CD14-positive monocyte (primary cell): ENCODE measurements at regions not wholly inside any gene's neighbourhood (a gene's known extent, or its start where the extent isn't known, plus 50 kb on each side); places are given as distances from the start of the nearest gene placed in this dataset.

ENCODE experiments used
- DNase-seq, 3 donors: peaks; one replicate each; pipeline ENCODE4 v3.0.0-alpha.2; 2011 to 2022
- H2AFZ ChIP-seq: 2 replicates; pipeline ENCODE4 v1.6.0; 2012; ENCODE audit warnings: mild to moderate bottlenecking, low read depth, low read length, inconsistent platforms; ENCODE audit not compliant: insufficient read depth, poor library complexity, severe bottlenecking
- H3K27ac ChIP-seq, 2 donors: 1 replicate in 1 of 2; 2 replicates in 1 of 2; pipeline ENCODE4 v1.5.1; 2012 to 2013; ENCODE audit warnings: low read length in 2 of 2, control low read depth in 1 of 2, inconsistent platforms in 1 of 2, low read depth in 1 of 2, mild to moderate bottlenecking in 1 of 2
- H3K27me3 ChIP-seq, 2 donors: one replicate each; pipeline versions ENCODE4 v1.6.0 to v1.6.1; 2011 to 2013; ENCODE audit warnings: low read length in 2 of 2; ENCODE audit not compliant: control insufficient read depth in 2 of 2, insufficient read depth in 2 of 2
- H3K36me3 ChIP-seq, 2 donors: replicated peaks in 1 of 2; 1 replicate in 1 of 2; 2 replicates in 1 of 2; pipeline versions ENCODE4 v1.5.1 to v1.6.1; 2012 to 2013; ENCODE audit warnings: low read length in 2 of 2, control low read depth in 1 of 2, inconsistent platforms in 1 of 2, mild to moderate bottlenecking in 1 of 2; ENCODE audit not compliant: insufficient read depth in 2 of 2, control insufficient read depth in 1 of 2
- H3K4me1 ChIP-seq, 2 donors: 1 replicate in 1 of 2; 2 replicates in 1 of 2; pipeline versions ENCODE4 v1.5.1 to v1.6.1; 2012 to 2013; ENCODE audit warnings: low read length in 2 of 2, control low read depth in 1 of 2, inconsistent platforms in 1 of 2, mild to moderate bottlenecking in 1 of 2, moderate library complexity in 1 of 2; ENCODE audit not compliant: insufficient read depth in 2 of 2, control insufficient read depth in 1 of 2
- H3K4me2 ChIP-seq: replicated peaks from 2 replicates; pipeline ENCODE3; 2012; ENCODE audit warnings: low read length, moderate library complexity, mild to moderate bottlenecking; ENCODE audit not compliant: poor library complexity, severe bottlenecking; ENCODE audit errors: extremely low read depth
- H3K4me3 ChIP-seq, 3 experiments: fragments of 200-600 bp in 1 of 3; sonication (generic) in 1 of 3; replicated peaks in 1 of 3; 1 replicate in 2 of 3; 2 replicates in 1 of 3; pipeline ENCODE4 v1.5.1; 2011 to 2013; ENCODE audit warnings: low read length in 3 of 3, mild to moderate bottlenecking in 3 of 3, control low read depth in 2 of 3, low read depth in 2 of 3, inconsistent platforms in 1 of 3, moderate library complexity in 1 of 3
- H3K79me2 ChIP-seq: 2 replicates; pipeline ENCODE4 v1.6.0; 2012; ENCODE audit warnings: mild to moderate bottlenecking, control low read depth, inconsistent platforms, low read length, moderate library complexity; ENCODE audit not compliant: insufficient read depth
- H3K9ac ChIP-seq: 2 replicates; pipeline ENCODE4 v1.6.0; 2017; ENCODE audit warnings: low read length, mild to moderate bottlenecking; ENCODE audit not compliant: insufficient read depth, poor library complexity, severe bottlenecking
- H3K9me3 ChIP-seq, 2 donors: replicated peaks in 1 of 2; 1 replicate in 1 of 2; 2 replicates in 1 of 2; pipeline versions ENCODE4 v1.5.1 to v1.6.1; 2012 to 2013; ENCODE audit warnings: low read length in 2 of 2, control low read depth in 1 of 2; ENCODE audit not compliant: control insufficient read depth in 1 of 2, insufficient read depth in 1 of 2
- H4K20me1 ChIP-seq: 2 replicates; pipeline ENCODE4 v1.6.0; 2012; ENCODE audit warnings: mild to moderate bottlenecking, low read length, control low read depth, moderate library complexity; ENCODE audit not compliant: insufficient read depth
- H3K27ac Mint-ChIP-seq, 7 donors: one replicate each; pipeline ENCODE4 v1.8.0; 2020; ENCODE audit warnings: mild to moderate bottlenecking in 7 of 7, mixed read lengths in 7 of 7, moderate library complexity in 6 of 7, inconsistent platforms in 2 of 7
- H3K27me3 Mint-ChIP-seq, 3 donors: one replicate each; pipeline ENCODE4 v1.8.0; 2021 to 2022; ENCODE audit warnings: low read depth in 3 of 3, mild to moderate bottlenecking in 3 of 3, mixed read lengths in 3 of 3, moderate library complexity in 3 of 3, inconsistent platforms in 1 of 3
- H3K36me3 Mint-ChIP-seq, 2 donors: one replicate each; pipeline ENCODE4 v1.8.0; 2020; ENCODE audit warnings: mixed read lengths in 2 of 2, inconsistent platforms in 1 of 2, mild to moderate bottlenecking in 1 of 2
- H3K4me1 Mint-ChIP-seq: one replicate; pipeline ENCODE4 v1.8.0; 2020; ENCODE audit warnings: mild to moderate bottlenecking, mixed read lengths
- H3K4me3 Mint-ChIP-seq, 2 donors: one replicate each; pipeline ENCODE4 v1.8.0; 2020; ENCODE audit warnings: mild to moderate bottlenecking in 2 of 2, mixed read lengths in 2 of 2, moderate library complexity in 1 of 2
- H3K9me3 Mint-ChIP-seq, 7 donors: one replicate each; pipeline ENCODE4 v1.8.0; 2020 to 2022; ENCODE audit warnings: mixed read lengths in 7 of 7, mild to moderate bottlenecking in 6 of 7, moderate library complexity in 6 of 7, inconsistent platforms in 2 of 7
- WGBS: methylation state at CpG from one replicate; pipeline ENCODE4 v1.1.5; 2013; ENCODE audit warnings: missing lambda C conversion rate; ENCODE audit not compliant: insufficient coverage; 5-methylcytosine and 5-hydroxymethylcytosine counted together
- intact Hi-C, 2 donors: fragments of 100-400 bp; cut with micrococcal nuclease; formaldehyde crosslinking; loops; one replicate each; pipeline versions ENCODE4 v1.15.0 to v1.15.1; 2023
- TF ChIP-seq, protein P1 (sequence below): fragments of 200-600 bp; IDR thresholded peaks from one replicate; pipeline ENCODE4 v1.8.0; 2022; ENCODE audit warnings: antibody characterized with exemption, mild to moderate bottlenecking

DNA sequence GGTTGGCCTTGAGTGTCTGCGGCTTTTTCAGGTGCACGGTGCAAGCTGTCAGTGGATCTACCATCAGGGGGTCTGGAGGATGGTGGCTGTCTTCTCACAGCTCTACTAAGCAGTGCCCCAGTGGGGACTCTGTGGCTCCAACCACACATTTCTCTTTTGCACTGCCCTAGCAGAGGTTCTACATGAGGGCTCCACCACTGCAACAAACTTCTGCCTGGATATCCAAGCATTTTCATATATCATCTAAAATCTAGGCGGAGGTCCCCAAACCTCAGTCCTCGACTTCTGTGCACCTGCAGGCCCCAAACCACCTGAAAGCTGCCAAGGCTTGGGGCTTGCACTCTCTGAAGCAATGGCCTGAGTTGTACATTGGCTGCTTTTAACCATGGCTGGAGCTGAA lies 601.5 kb downstream of the MTRR start:
- H3K4me2 ChIP-seq = no peak overlapping the region
- intact Hi-C loops = no loop called here

DNA sequence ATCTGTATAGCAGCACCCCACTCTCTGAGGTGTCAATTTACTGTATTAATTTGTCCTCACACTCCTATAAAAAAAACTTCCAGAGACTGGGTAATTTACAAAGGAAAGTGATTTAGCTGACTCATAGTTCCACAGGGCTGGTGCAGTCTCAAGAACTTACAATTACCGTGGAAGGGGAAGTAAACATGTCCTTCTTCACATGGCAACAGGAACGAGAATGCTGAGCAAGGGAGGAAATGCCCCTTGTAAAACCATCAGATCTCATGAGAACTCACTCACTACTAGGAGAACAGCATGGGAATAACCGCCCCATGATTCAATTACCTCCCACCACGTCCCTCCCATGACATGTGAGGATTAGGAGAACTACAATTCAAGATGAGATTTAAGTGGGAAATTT lies 602.6 kb downstream of the MTRR start:
- no peaks in the 10 kb centered on the region for H3K36me3 Mint-ChIP-seq
- H3K9me3 Mint-ChIP-seq = peaks cover 9 to 42% (median 33%) of the 10 kb centered on the region in 7 donors

More for the DNA sequence above, 601.5 kb downstream of the MTRR start:
- Histone ChIP-seq H3K4me1 (no peaks in the 10 kb centered on the region), H3K9ac (no peak overlapping the region), H3K27me3 (no peaks in the 10 kb centered on the region), H3K4me3 (no peak overlapping the region), H3K9me3 (peaks cover 28 to 39% of the 10 kb centered on the region in 2 donors), H2AFZ (no peak overlapping the region), H3K27ac (no peak overlapping the region), H4K20me1 (no peaks in the 10 kb centered on the region), H3K79me2 (no peaks in the 10 kb centered on the region), H3K36me3 (no peaks in the 10 kb centered on the region)
- Mint-ChIP-seq H3K9me3 (peaks cover 9 to 40% (median 30%) of the 10 kb centered on the region in 7 donors), H3K4me3 (no peak overlapping the region), H3K27ac (no peak overlapping the region), H3K36me3 (no peaks in the 10 kb centered on the region), H3K4me1 (no peaks in the 10 kb centered on the region), H3K27me3 (peaks cover 0 to 2% (median 2%) of the 10 kb centered on the region in 3 donors)
- WGBS = 85% methylated on average over 3 of the region's 4 CpGs
- no peak for DNase-seq
- TF ChIP-seq, protein P1, sequence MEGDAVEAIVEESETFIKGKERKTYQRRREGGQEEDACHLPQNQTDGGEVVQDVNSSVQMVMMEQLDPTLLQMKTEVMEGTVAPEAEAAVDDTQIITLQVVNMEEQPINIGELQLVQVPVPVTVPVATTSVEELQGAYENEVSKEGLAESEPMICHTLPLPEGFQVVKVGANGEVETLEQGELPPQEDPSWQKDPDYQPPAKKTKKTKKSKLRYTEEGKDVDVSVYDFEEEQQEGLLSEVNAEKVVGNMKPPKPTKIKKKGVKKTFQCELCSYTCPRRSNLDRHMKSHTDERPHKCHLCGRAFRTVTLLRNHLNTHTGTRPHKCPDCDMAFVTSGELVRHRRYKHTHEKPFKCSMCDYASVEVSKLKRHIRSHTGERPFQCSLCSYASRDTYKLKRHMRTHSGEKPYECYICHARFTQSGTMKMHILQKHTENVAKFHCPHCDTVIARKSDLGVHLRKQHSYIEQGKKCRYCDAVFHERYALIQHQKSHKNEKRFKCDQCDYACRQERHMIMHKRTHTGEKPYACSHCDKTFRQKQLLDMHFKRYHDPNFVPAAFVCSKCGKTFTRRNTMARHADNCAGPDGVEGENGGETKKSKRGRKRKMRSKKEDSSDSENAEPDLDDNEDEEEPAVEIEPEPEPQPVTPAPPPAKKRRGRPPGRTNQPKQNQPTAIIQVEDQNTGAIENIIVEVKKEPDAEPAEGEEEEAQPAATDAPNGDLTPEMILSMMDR = no peak

More for the DNA sequence above, 602.6 kb downstream of the MTRR start:
- Histone ChIP-seq H3K4me1 (no peaks in the 10 kb centered on the region), H2AFZ (no peak overlapping the region), H3K36me3 (no peaks in the 10 kb centered on the region), H3K9ac (no peak overlapping the region), H3K79me2 (no peaks in the 10 kb centered on the region), H3K4me3 (no peak overlapping the region), H3K9me3 (peaks cover 31 to 39% of the 10 kb centered on the region in 2 donors), H3K27ac (no peak overlapping the region), H3K27me3 (no peaks in the 10 kb centered on the region), H3K4me2 (no peak overlapping the region), H4K20me1 (no peaks in the 10 kb centered on the region)
- no peak for DNase-seq
- H3K27ac Mint-ChIP-seq = no peak overlapping the region
- no peak overlapping the region for H3K4me3 Mint-ChIP-seq
- TF ChIP-seq, protein P1 = no peak
- H3K4me1 Mint-ChIP-seq = no peaks in the 10 kb centered on the region
- peaks cover 0 to 2% (median 2%) of the 10 kb centered on the region in 3 donors for H3K27me3 Mint-ChIP-seq
- WGBS = 20% methylated on average over 1 of the region's 4 CpGs
- intact Hi-C loops = no loop called here
